ENCODE measurements at regions not wholly inside any gene's neighbourhood (a gene's known extent, or its start where the extent isn't known, plus 50 kb on each side); places are given as distances from the start of the nearest gene placed in this dataset.

DNA sequence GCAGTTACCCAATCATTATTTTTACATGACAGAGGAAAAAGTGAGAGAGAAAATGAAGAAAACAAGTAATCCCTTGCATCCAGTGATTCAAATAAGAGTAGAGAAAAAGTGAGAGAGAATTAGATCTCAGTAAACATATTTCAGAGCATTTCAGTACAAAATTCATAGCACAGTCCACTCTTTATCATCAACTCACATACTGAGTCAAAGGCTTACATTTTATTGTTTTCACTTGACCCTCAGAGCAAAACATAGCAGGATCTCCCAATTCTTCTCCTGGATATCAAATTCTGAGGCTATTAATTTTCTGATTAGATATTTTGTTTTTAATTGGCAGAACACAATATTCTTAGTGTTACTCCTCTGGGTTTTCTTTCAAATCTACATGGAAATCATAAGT lies 1568.3 kb upstream of the PRR20A start:
- Mint-ChIP-seq H3K27ac (ENCODE audit: unreplicated experiment) (no peak overlapping the region), H3K9me3 (no peaks in the 10 kb centered on the region), H3K27me3 (ENCODE audit: low read depth) (no peaks in the 10 kb centered on the region), H3K4me1 (peaks cover 6% of the 10 kb centered on the region), H3K36me3 (ENCODE audit: low read depth) (no peaks in the 10 kb centered on the region), H3K4me3 (no peak overlapping the region)
- DNase-seq (ENCODE audit: low read depth, low spot score) = no peak
- TF ChIP-seq, protein P1, sequence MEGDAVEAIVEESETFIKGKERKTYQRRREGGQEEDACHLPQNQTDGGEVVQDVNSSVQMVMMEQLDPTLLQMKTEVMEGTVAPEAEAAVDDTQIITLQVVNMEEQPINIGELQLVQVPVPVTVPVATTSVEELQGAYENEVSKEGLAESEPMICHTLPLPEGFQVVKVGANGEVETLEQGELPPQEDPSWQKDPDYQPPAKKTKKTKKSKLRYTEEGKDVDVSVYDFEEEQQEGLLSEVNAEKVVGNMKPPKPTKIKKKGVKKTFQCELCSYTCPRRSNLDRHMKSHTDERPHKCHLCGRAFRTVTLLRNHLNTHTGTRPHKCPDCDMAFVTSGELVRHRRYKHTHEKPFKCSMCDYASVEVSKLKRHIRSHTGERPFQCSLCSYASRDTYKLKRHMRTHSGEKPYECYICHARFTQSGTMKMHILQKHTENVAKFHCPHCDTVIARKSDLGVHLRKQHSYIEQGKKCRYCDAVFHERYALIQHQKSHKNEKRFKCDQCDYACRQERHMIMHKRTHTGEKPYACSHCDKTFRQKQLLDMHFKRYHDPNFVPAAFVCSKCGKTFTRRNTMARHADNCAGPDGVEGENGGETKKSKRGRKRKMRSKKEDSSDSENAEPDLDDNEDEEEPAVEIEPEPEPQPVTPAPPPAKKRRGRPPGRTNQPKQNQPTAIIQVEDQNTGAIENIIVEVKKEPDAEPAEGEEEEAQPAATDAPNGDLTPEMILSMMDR (conservative IDR thresholded peaks at IDR 0.05) = no peak

DNA sequence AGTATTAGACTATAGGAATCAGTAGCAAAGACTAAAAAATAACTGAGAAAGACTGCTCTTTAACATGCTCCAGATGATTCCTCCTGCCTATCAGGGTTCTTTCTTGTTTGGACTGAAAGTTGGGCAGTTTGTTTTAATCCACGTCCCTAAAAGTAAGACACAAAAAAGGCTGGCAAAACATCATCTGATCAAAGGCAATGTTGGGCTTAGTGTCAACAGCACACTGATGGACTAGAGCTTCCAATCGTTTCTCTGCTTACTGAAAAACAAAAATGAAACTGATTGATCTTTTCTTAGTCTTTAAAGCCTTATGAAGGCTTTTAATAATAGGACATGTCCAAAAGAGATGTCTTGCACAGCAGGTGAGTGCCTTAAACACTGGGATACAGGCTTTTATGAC lies 1567.9 kb upstream of the PRR20A start:
- H3K4me3 Mint-ChIP-seq = no peak overlapping the region
- no peak overlapping the region for H3K27ac Mint-ChIP-seq (ENCODE audit: unreplicated experiment)
- no peak for DNase-seq (ENCODE audit: low read depth, low spot score)
- H3K36me3 Mint-ChIP-seq (ENCODE audit: low read depth) = no peaks in the 10 kb centered on the region
- TF ChIP-seq, protein P1 (conservative IDR thresholded peaks at IDR 0.05) = no peak
- H3K9me3 Mint-ChIP-seq = no peaks in the 10 kb centered on the region
- H3K27me3 Mint-ChIP-seq (ENCODE audit: low read depth) = no peaks in the 10 kb centered on the region
- peaks cover 10% of the 10 kb centered on the region for H3K4me1 Mint-ChIP-seq

DNA sequence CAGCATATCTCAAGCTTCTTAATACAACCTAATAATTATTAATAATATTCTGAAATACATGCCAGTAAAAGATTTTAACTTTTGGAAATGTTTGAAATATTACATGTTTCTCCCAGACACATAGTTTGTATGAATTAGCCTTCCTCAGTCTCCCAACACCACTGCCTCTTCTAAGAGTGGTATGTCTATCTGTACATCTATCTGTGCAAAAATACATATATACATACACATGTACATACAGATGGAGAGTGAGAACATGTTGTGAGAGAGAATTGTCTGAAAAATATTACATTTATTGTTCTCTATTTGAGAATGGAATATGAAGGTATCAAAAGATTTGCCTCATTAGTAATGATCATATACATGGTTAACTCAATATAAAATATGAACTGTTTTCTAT lies 1567.2 kb upstream of the PRR20A start:
- Mint-ChIP-seq H3K27ac (ENCODE audit: unreplicated experiment) (no peak overlapping the region), H3K9me3 (no peaks in the 10 kb centered on the region), H3K4me3 (no peak overlapping the region), H3K4me1 (peaks cover 10% of the 10 kb centered on the region), H3K36me3 (ENCODE audit: low read depth) (no peaks in the 10 kb centered on the region), H3K27me3 (ENCODE audit: low read depth) (no peaks in the 10 kb centered on the region)
- no peak for DNase-seq (ENCODE audit: low read depth, low spot score)
- TF ChIP-seq, protein P1 (conservative IDR thresholded peaks at IDR 0.05) = no peak

DNA sequence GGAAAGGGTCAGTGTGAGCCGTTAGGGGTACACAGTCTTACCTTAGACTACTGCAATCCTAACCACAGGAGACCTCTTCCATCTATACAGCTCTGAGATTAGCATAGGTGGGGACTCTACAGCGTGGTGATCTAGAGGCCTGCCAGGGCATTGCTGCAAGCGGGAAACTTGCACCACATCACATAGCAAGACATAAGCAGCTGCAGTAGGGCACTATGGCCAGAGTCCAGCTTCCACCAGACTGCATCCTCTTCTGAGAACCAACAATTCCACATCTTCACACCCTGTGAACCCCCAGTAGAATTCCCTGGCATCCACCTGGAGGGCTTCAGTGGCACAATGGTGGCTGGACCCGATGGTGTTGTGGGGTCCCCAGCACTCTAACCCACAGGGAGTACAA lies 1564.3 kb upstream of the PRR20A start:
- Mint-ChIP-seq H3K27me3 (ENCODE audit: low read depth) (peaks cover 19% of the 10 kb centered on the region), H3K27ac (ENCODE audit: unreplicated experiment) (no peak overlapping the region), H3K9me3 (no peaks in the 10 kb centered on the region), H3K36me3 (ENCODE audit: low read depth) (peaks cover 2% of the 10 kb centered on the region), H3K4me3 (no peak overlapping the region), H3K4me1 (peaks cover 10% of the 10 kb centered on the region)
- TF ChIP-seq, protein P1 (conservative IDR thresholded peaks at IDR 0.05) = no peak
- no peak for DNase-seq (ENCODE audit: low read depth, low spot score)

DNA sequence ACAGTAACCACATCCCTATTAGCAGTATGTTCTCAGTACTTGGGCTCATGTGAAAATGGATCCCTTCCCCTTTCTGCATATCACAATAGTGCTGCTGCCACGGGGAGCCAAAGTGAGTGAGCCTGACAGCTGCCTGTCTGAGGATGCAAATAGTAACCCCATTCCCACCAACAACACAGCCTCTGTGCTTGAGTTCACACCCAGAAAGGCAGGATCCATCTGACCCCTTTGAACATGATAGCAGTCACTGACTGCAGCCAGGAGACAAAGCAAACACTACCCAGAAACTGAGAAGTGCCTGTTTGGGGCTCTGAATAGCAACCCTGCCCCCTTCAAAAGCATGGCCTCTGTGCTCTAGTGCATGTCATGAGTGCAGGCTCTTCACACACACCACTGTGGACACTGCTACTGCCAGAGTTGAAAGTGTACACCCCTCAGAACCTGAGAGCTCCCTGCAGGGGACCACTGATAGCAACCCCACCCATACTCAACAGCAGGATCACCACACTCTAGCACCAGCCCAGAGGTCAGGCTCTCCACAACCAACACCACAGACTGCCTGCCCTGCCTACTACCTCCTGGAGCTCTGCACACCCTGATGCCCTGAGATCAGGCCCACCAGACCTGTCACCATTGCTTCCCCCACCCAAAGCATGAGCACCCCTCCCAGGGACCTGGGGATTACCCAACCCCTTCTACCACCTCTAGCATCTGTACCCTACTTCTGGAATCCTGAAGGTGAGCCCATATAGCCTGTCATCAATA lies 1563.5 kb upstream of the PRR20A start:
- TF ChIP-seq, protein P1 (conservative IDR thresholded peaks at IDR 0.05) = no peak
- no peak for DNase-seq (ENCODE audit: low read depth, low spot score)

More for the DNA sequence above, 1563.5 kb upstream of the PRR20A start:
- Mint-ChIP-seq H3K4me3 (no peak overlapping the region), H3K27ac (ENCODE audit: unreplicated experiment) (peak overlapping the region; percentile 86), H3K36me3 (ENCODE audit: low read depth) (peaks cover 3% of the 10 kb centered on the region), H3K27me3 (ENCODE audit: low read depth) (peaks cover 28% of the 10 kb centered on the region), H3K4me1 (peaks cover 10% of the 10 kb centered on the region), H3K9me3 (no peaks in the 10 kb centered on the region)

All from neural crest cell (in vitro differentiated cells).